ENCODE measurements at regions not wholly inside any gene's neighbourhood (a gene's known extent, or its start where the extent isn't known, plus 50 kb on each side); places are given as distances from the start of the nearest gene placed in this dataset.

GRCh38 chr2:12618576-12618975, 98.2 kb upstream of the TRIB2 start:
- no peak for TF ChIP-seq POLR2A (IDR thresholded peaks at IDR 0.05; ENCODE audit: low read depth, low read length)
- TF ChIP-seq POLR2AphosphoS5 (IDR thresholded peaks at IDR 0.05; ENCODE audit: low read depth, low read length), result no peak
